ENCODE measurements at regions not wholly inside any gene's neighbourhood (a gene's known extent, or its start where the extent isn't known, plus 50 kb on each side); places are given as distances from the start of the nearest gene placed in this dataset.

DNA sequence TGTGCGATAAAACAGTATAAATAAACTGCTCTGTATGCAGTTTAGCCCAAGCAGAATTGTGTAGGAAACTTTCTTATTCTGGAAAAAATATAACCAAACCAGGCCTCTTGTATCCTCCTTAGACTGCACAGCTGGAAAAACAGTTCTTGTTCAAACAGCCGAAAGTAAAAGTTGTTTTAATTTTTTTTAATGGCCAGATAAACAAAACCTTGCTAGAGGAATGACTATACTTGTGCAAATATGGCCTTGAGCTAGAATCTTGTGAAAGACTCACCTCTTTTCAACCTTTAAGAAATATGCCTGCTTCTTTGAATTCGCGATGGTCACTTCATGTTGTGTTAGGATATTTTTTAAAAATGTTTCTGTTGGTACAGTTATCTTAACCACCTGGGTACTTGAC is 114.5 kb upstream of the MAF start:
- DNase-seq (ENCODE audit: low spot score): no peak

DNA sequence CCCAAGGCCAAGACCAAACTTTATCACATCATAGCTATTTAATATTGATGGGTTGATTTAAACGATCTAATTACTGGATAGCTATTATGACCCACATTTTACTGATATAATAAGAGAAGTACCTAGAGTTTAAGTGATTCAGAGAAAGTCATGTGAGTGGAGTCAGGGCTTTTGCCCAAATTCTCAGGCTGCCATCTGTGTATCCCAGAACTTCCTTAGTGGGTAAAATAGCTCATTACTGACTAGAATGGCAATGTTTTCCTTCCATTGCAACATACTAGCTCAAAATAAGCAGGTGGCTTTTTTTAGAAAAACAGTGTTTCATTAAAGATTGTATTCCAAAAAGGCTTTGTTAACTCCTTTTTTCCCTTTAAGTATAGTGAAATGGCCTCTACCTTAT is 113.9 kb upstream of the MAF start:
- no peak for DNase-seq (ENCODE audit: low spot score)

DNA sequence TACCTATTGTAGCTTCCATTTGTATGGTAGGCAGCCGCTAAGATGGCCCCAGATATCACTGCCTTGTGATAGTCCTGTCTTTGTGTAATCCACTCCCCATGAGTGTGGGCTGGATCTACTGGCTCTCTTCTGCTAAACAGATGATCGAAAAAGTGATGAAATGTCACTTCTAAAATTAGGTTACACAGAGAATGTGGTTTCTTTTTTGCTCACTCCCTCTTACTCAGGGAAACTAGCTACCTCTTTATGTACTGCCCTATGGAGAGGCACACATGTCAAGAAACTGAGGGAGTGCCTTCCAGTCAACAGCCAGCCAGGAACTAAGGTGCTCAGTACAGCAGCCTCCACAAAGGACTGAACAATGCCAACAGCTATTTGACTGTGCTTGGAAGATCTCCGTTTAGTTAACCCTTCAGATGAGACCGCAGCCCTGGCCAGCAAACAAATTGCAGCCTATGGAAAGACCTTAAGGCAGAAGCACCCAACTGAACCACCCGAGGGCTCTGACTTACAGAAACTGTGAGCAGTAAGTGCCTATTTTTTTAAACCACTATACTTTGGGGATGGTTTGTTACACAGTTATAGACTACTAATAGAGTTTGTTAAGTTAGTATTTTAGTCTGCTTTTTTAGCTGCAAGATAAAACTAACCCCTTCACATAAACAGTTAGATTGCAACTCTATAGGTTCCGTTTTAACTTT is 113.2 kb upstream of the MAF start:
- no peak for DNase-seq (ENCODE audit: low spot score)

DNA sequence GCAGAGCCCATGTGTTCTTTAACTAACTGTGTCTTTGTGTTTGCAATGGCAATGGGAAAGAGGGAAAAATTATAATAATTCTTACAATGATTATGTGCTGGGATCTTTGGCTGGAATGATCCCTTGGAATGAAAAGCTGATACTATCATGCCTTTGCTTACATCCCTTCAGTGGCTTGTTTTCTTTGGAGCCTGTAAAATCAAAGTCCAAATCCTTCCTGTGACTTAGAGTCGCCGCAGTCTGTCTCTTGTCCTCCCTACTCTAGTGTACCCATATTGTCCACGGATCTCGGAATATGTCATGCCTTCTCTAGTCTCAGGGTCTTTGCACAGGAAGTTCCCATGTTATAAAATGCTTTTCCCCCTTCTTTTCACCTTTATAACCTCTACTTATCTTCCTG is 111.7 kb upstream of the MAF start:
- no peak for DNase-seq (ENCODE audit: low spot score)

DNA sequence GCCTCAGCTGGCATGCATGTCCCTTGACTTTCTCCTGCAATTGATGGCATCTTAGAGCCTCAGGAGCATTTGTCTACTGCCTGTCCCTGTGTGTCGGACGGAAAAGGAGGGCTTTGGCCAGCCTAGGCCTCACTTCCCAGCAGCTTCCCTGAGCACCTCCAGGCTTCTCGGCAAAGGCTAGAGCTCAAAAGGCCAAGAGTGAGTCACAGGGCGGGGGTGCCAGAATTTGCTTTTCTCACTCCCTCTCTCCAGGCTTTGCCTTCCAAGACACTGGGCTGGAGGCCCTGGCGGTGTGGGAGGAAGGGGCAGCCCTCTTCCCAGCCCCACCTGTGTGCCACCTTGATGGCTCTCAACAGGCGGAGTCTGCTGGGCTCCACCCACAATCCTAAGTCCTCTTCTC is 107.3 kb upstream of the MAF start:
- DNase-seq (ENCODE audit: low spot score): no peak

DNA sequence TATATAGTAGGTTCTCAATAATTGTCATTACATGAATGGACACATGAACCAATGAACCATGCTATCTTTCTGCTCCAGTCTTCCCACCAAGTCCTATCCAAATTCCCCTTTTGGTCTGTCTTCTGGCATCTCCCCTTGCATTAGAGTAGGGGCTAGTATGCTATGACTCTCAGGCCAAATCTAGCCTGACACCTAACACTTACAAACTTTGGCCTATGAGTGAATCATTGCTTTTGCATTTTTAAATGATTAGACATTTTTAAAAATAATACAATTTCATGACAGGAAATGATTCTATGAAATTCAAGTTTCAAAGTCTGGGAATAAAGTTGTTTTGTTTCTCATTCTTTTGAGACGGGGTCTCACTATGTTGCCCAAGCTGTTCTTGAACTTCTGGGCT is 102.5 kb upstream of the MAF start:
- no peak for DNase-seq (ENCODE audit: low spot score)

DNA sequence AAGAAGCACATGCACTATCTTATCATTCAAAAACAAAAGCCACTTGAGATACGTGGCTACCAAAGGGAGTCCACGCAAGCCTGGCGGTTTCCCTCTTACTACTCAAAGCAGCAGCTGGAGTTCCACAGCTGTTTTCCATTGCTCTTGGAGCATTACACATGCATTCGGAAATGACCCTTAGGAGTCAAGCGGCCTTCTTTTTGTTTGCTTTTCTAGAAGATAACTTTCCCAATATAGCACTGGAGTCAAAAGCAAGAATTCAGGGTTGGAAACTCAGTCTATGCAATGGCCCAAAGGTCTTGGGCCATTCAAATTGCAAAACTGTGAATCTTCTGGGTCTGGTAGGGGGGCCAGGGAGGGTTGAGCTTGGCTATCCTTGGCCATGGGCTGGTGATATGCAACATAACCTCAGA is 97.8 kb upstream of the MAF start:
- DNase-seq (ENCODE audit: low spot score): no peak

DNA sequence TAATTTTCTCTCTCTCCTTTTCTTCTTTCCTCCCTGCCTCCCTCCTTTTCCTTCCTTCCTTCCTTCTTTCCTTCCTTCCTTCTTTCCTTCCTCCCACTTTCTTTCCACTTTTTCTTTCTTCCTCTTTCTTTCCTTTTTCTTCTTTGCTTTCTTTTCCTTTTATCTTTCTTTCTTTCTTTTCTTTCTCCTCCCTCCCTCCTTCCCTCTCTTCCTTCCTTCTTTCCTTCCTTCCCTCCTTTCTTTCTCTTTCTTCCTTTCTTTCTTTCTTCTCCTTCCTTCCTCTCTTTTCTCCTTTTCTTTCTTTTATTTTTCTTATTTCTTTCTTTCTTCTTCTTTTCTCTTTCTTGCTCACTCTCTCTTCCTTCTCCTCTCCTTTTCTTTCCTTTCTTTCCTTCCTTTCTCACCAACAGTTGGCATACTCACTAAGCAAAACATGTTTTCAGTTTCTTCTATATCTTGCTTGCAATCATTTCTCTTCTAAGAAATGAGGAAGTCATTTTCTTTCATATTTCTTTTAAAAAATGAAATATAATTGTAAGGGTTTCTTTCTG is 97.1 kb upstream of the MAF start:
- no peak for DNase-seq (ENCODE audit: low spot score)

DNA sequence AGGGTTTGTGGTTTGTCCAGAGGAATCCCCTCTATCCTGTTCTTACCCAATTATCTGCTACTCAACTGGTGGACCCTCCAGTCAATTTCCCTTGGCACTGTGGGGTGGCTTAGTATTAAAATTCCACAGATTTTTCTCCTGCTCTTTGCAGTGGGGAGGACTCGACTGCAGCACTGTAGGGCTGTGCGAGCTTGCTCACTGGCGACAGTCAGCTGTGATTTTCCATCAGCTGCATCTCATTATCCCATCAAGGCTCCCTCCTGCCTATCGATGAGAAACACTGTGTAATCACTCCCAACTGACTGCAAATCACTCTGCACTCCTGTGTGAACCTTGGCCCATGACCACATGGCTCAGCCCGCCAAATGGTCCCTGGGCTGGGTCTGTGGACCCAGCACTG is 90.5 kb upstream of the MAF start:
- DNase-seq (ENCODE audit: low spot score): no peak

DNA sequence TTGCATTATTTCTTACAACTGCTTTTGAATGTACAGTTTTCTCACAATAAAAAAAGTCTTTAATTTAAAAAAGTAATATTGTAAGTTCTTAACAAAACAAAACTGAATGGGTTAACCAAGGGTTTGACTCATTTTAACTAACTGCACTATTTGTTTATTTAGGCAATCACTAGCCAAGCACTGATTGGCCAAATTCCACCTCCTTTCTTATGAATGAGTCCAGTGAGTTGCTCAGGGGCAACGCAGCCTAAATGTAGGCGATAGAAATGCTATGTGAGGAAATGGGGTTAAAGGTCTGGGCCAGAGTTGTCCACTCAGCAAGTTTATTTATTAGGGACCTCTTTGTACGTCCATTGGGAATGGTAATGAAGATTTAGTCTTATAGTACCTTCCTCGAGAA is 89.6 kb upstream of the MAF start:
- DNase-seq (ENCODE audit: low spot score): no peak

DNA sequence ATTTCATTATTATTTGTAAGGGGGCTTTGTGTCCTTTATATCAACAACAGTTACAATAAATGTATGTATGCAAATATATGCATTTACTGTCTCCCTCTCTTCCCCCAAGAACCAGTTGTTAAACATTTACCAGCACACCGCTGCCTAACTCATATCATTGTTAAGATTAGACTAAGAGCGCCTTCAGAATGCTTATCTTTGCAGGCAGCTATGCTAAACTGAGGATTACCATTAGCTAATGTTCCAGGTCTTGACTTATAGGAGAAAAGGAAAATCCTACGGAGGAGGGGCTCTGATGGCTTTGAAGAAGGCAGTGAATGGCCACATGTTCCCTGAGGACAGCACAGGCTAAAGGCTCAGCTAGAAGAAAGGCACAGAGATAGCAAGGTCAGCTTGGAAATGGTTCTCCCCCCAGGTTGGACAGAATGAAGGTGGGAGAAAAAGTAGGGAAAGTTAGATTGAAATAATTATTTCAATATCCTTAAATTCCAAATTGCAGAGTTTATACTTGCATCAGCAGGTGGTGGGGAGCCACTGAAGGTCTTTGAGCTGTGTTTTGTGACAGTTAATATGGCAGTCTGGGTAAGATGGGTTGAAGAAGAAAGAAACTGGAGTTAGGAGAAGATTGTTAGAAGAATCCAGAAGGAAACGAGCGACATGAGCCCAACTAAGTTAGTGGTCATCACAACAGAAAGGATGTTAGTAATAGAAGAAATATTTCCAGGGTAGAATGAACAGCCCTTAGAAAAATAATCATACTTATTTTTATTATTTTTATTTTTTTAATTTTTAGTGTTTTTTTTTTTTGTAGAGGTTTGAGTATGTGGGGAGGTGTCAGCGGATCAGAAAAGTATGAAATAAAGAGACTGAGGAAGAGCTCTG is 87.0 kb upstream of the MAF start:
- DNase-seq (ENCODE audit: low spot score): no peak

DNA sequence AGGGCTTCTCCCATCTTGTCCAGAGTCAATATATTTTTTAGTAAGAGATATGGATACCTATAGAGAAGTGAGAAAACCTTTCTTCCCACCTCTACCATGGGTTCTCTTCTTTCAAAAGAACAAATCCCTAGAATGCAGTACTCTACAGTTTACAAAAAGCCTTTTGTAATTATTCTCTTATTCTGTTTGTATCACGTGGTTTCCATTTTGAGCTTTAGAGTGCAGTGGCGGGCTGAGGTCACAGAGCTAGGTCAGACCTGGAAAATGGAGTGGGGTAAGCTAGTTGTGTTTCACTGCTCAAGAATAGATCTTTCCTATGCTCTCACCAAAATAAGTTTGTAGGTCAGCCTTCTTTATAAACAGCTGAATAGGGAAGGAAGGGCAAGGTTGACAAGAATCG is 85.3 kb upstream of the MAF start:
- DNase-seq (ENCODE audit: low spot score): no peak

DNA sequence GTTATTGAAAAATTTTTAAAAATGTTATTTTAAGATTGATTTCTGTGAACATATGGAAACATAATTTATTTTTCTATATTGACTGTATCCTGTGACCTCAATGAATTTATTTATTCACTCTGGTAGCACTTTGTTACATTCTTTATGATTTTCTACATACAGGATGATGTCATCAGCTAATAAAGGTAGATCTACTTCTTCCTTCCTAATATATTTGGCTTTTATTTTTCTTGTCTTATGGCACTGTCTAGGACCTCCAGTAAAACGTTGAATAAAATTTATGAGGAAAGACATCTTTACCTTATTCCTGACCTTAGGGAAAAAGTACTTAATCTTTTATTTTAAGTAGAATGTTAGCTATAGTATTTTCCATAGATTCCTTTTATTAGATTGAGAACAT is 78.8 kb upstream of the MAF start:
- DNase-seq (ENCODE audit: low spot score): no peak

DNA sequence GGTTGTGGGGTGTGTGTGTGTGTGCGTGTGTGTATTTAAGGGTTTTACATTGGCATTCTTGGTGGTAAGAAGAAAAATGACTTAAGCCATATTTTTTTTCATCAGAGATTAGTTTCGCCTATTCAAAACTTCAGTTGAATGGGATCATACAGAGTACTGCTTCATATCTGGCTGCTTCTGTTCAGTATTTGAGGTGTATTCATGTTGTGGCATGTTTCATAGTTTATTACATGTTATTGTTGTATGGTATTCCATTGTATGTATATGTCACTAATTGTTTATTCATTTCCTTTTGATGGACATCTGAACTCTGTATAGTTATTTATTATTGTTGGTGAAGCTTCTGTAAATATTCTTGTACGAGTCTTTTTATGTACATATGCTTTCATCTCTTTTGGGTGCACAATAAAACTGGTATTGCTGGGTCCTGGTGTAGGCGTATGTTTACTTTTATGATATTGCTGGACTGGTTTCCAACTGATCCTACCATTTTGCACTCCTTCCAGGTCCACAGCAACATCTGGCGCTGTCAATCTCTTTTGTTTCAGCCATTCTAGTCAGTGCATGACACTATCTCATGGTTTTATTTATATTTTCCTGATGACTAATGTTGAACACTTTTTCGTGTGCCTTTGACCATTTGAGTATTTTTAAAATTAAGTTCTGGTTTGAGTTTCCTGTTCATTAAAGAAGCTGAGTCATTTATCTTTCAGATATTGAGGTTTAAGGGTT is 77.4 kb upstream of the MAF start:
- no peak for DNase-seq (ENCODE audit: low spot score)

DNA sequence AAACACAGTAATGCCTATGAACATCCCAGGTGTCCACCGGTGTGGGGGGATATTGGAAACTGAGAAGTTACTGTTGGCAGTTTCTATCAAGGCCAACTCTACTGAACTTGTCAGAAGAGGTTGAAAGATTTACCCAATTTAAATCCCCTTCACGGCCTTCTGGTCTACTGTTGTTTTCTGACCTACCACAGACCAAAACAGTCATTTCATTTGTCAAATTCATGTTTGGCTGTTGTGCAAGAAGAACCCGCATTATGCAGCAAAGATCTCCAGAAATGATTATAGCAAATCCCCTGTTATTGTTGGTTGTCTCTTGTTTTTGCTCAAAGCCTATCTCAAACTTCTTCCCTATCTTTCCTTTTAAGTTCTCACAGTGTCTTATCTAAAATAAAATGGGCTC is 73.1 kb upstream of the MAF start:
- no peak for DNase-seq (ENCODE audit: low spot score)

DNA sequence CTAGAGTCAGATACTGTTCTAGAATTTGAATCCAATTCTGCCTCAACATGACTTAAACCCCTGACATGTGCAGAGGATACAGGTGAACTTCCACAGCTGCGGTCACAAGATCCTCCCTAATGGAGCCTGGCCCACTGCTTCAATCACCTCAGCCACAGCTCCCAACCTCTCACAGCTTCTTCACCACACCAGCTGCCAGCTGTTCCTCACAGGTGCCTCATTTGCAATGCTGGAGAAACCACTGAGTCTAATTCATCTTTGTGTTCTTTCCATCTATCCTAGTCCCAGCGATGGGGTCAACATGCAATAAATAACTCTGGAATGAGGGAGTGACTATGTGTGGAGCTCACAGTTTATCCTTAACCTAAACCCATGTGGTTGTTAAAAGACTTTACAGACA is 72.0 kb upstream of the MAF start:
- no peak for DNase-seq (ENCODE audit: low spot score)

DNA sequence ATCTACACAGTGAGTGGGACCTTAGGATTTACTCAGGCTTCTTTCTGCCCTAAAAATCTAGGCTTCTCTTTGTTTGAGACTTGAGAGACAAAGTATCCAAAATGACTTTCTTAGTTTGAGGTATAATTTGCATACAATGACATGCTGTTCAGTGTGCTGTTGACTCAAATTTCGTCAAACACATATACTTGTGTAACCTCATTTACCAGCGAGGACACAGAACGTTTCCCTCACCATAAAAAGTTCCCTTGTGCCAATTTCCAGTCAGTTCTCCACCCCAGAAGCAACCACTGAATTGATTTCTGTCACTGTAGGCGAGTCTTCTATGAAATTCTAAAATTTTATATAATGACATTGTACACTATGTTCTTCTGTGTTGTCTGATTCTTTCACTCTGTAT is 68.0 kb upstream of the MAF start:
- no peak for DNase-seq (ENCODE audit: low spot score)

DNA sequence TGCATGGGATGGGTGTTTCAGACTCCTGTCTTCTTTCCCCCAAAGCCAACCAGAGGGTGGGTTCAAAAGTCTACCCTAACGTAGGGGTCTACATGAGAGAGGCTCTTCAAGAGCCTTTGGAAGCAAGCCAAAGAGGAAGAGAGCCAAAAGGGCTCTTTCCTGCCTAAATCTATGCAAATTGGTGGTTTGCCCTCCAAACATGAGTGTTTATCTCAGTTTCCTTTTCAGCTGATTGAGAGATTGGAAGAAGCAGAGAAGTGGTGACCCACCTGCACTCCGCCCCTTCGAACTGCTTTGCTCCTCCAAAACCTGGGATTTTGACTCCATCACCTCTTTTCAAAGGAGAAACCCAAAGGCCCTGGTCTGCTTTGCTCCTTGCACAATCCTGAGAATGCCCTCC is 65.4 kb upstream of the MAF start:
- DNase-seq (ENCODE audit: low spot score): no peak

DNA sequence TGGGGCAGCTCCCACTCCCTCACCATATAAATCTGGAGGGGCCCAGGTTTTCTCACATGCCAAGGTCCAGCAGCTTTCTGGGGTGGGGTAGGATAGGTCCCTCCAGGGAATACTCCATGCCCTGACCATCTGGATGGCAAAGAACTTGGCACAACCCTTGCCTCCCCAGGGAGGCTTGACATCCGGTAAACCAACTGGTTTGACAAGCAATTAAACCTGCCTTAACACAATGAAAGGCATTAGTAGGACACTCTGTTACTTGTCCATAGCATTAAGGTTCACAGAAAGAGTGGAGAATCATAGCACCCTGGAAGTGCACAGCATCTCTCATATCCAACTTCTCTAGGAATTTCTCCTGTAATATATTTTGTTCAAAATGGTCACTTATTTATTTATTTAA is 63.9 kb upstream of the MAF start:
- DNase-seq (ENCODE audit: low spot score): no peak

DNA sequence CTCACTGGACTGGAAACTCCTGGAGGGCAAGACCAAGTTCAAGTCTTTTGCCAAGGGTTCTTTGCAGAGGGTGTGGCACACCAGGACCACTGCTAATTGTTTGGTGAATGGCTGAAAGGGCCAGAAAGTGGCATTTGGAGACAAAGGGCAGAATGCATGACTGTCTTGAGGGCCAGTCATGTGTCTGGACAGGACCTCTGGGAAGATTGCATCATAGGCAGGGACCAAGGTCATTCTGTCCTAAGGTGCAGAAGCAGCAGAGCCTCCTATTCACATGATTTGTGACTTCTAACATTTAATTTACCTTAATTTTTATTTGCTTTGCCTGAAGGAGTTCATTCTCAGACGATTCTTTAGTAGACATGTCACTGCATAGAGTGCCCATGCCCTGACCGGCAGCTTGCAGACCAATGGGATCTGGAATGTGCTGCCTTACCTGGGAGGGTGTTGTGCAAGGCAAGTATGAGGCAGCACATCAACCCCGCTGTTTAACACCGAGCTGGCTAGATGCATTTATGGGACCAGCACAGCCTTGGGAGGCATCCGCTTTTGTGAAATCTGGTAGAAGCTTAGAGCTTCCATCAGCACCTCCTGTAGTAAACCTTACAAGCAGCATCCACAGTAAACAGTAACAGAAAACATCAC is 62.3 kb upstream of the MAF start:
- DNase-seq (ENCODE audit: low spot score): no peak

DNA sequence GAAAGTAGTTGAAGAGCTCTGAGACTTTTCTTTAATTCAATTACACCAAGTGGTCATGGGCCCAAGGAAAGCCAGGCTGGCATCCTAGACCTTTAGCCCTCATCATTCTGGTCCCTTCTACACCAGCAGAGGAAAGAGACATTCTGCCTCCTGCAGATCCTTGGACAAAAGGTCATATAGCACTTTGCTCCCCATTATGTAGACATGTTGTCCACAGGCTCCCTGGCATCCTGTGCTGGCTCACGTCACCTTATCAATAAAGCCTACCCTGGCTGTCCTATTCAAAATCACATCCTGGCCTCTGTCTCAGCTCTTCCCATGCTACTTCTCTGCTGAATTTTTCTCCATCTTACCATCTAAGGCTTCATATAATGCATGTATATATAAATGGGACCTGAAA is 61.6 kb upstream of the MAF start:
- DNase-seq (ENCODE audit: low spot score): no peak

DNA sequence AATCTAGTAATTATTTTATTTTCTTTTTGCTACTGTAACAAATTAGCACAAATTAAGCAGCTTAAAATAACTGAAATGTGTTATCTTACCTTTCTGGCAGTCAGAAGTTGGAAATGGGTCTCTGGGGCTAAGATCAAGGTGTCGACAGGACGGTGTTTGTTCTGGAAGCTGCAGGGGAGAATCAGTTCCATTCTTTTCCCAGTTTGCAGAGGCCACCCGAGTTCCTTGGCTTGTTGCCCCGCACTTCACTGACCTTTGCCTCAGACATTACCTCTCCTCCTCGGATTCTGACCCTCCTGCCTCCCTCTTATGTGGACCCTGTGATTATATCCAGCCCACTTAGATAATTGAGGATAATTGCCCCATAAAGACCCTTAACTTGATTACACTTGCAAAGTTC is 61.0 kb upstream of the MAF start:
- DNase-seq (ENCODE audit: low spot score): no peak
